ENCODE measurements at regions not wholly inside any gene's neighbourhood (a gene's known extent, or its start where the extent isn't known, plus 50 kb on each side); places are given as distances from the start of the nearest gene placed in this dataset.

GRCh38 chrX:110408949-110409588, 50.4 kb downstream of the RTL9 start:
- DNase-seq = no peak

GRCh38 chrX:110409925-110410324, 51.3 kb downstream of the RTL9 start:
- DNase-seq = no peak

DNA sequence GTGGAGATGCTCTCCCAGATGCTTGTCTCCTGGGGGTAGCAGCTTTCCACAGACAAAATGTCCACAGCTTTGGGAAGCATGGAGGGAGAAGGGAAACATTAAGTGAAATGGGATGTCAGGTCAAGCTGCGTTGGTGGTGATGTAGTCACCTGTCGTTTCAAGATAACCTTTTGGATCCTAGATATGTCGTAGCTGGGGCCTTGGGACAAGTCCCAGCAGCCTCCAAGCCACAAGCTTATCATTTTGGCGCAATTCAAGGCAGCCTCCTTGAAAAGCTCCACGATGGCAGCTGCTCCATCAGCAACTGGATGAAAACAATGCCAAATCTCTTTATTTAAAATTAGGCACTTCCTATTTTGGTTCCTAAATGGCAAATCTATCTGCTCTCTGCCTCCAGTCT, 52.0 kb downstream of the RTL9 start:
- DNase-seq = no peak

DNA sequence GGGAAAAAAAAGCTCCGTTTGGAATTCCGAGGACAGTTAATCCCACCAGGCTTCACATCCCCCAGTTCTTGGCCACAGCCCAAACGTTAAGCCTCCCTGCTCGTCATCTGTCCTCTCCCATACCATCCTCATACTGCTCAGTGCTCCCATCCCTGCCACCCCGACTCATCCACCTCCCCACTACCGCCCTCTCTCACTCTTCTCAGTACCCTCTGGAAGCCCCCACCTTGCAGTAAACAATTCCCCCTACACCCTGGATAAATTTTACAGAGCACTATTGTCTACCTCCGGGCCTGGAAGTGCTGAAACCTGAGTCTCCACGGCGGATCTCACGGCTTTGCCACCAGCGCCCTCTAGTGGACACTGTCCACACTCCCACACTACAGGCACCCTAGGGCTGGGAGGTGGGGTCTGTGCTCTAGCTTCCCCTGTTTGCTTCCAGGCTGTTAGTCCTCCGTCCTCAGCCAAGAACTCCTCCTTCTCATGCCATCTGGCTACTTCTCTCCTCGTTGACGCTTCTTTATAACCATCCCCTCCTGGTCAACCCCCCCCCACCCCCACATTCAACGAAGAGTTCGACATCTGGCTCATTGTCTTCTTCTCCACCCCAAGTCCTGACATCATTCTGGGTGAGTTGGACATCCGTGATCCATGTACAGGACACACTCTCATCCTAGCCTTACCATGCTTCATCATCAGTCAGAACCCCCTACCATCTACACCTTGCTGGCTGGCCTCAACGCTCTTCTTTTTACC, 54.5 kb downstream of the RTL9 start:
- peak; percentile 28 for DNase-seq

DNA sequence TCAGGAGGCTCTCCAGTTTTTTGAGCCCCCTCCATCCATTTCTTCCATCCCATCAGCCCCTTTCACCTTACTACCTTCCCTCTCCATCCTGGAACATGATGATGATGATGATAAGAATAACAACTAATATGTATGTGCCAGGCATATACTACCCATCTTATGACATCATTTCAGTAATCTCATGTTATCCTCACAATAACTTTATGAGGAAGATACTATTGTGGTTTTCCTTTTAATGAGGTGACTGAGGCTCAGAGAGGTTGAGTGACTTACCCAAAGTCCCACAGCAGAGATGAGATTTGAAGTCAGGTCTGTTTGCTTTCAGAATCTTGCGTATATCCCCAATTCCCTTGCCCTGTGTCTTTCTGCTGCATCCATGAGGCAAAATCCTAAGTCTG, 55.1 kb downstream of the RTL9 start:
- DNase-seq = no peak

DNA sequence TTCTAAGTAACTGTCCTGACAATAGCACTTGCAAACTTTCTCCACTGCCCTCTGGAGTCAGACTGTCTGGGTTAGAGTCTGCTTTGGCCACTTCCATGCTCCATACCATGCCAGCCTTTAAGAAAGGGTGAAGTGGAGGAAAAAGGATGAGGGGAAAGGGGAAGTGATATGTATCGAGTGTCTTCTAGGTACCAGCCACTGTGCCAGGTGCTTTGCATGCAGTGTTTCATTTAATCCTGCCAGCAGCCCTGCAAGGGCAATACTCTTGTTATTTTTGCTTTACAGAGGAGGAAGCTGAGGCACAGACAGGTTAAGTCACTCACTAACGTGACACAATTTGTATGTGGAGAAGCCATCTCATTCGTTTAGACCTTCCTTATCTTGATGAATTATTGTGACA, 55.6 kb downstream of the RTL9 start:
- no peak for DNase-seq

GRCh38 chrX:110414679-110415439, 56.2 kb downstream of the RTL9 start:
- DNase-seq = peak; percentile 41

- no peak for DNase-seq
These were observed 57.0 kb downstream of the RTL9 start for GRCh38 chrX:110415440-110416170.

GRCh38 chrX:110417128-110417527, 58.5 kb downstream of the RTL9 start:
- no peak for DNase-seq

DNA sequence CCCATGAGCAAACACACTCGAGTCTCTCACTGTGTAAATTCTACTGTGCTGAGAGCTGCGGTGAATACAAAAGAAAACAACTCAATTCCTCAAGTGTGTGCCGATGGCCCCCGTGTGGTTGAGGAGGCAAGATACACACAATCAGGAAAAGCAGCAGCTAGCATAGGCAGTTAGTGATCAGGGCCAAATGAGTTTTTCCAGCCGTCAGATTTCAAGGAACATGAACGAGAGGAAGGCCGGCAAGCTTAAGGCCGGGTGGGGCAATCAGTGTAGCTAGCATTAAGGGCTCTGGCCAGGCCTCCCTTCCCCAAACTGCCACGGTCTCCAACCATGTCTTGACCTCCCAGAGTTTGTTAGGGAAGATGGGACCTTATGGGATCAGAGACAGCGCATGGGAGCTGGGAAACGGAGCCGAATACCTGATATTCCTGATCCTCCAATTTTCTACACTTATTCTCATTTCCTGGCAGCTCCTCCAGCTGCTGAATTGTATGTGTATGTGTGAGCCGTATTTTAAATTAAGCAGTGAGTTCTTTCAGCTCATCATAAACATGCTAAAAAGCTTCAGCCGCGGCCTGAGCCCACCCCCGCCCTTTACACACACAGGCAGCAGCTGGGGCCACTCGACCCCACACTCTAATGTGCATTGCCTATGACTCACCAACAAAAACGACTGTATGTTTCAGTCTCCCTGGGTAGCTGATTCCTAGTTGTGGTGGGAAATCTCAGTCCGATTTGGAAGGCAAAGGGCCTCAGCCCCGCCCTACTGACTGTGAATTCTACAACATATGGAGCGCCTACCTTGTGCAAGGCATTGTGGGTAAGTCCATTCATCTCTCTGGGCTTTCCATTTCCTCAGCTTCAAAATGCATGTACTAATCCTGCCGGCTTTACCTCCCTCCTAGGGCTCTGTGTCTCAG, 59.9 kb downstream of the RTL9 start:
- no peak for DNase-seq

GRCh38 chrX:110419512-110419911, 60.9 kb downstream of the RTL9 start:
- no peak for DNase-seq

DNA sequence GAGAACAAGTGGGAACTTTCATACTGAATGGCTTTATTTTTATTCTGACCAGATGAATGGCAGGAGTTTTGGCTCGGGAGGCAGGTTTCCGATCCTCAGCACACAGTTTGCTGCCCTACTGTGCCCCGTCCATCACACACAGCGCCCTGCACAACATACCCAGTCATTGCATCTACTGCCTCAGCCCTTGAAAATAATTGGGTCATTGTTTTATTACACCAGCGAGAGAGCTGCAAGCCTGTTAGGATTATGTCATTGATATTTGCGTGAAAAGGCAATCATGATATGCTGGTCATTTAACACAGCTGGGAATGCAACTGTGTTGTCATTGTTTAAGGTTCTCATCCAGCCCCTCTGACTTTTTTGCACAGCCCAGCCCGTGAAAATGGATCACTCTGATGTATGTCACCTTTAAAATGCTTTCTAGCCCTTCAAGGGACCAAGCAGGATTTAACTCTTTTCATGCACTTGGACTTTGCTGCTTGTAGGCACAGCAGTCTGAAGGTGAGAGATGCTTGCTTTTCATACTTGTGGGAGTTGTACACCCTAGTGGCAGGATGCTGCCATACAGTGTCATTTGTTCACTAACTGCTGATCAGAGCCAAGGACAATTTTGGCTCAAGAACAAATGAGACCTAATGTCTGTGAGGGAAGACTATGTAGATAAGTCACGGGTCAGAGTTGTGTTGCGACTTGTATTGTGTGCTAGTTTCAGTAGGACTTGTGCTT, 62.3 kb downstream of the RTL9 start:
- DNase-seq = no peak

GRCh38 chrX:110421500-110422455, 63.1 kb downstream of the RTL9 start:
- no peak for DNase-seq

DNA sequence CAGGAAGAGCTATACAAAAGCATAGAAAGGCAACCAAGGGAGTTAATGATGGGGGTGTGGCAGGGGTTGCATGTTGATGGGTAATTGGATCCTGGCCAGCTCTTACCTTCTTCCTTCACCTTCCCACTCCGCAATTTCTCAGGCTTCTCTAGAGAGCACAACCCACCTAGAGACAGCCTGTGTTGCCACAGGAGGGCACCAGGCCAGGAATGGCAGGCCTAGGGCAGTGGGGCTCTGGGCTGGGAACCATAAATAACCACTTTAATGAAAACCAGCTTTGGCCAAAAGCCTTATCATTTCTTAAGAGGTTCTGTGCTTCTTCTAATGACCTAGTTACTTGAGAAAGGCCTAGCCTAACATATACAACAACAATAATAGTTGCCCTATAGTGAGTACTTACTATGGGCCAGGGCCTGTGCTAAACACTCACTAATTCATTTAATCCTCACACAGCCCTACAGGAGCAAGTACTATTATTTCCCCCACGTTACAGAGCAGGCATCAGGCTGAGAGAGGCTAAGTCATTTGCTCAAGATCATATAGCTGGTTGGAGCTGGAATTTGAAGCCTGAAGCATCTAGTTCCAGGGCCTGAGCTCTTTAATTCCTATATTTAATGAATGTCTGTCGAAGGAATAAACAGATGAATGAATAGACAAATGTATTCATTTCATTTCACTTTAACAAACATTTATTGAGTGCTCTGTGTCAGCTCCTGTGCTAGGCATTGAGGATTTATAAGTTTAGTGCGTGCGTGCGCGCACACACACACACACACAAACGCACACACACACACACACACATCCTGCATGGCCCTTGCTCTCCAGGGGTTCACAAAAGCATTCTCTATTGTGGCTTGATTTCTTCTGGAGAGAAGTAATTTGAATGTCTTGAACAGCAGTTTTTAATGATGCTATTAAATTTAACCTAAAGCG, 66.8 kb downstream of the RTL9 start:
- DNase-seq = no peak

DNA sequence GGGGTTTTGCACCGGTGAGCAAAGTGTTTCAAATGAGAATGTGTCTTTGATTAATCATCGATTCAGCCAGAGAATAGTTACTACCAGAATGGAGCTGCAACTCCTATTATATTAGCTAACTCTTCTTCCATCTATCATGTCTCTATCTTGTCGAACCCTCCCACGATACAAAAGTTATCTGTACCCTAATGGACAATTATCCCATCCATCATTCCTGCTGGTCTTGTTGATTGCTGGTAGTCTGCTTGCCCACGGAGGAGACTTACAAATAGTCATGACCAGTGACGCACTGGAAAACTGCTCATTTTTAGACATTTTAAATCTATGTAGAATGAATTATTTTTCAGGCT, 67.5 kb downstream of the RTL9 start:
- no peak for DNase-seq

DNA sequence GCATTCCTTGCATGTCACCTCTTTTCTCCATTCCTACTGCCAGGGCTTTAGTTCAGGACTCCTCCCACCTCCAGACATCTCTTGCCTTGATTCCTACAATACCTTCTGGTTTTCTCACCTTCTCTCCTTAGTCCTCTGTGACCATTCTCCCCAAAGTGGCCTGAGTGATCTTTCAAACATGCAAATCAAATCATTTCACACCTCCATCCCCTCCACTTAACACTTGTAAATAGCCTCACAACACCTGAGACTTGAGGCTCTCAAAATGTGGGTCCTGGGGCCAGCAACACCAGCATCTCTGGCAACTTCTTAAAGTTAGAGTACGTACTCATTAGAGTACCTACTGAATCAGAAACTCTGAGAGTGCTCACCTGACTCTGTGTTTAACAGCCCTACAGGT, 68.4 kb downstream of the RTL9 start:
- DNase-seq = no peak

DNA sequence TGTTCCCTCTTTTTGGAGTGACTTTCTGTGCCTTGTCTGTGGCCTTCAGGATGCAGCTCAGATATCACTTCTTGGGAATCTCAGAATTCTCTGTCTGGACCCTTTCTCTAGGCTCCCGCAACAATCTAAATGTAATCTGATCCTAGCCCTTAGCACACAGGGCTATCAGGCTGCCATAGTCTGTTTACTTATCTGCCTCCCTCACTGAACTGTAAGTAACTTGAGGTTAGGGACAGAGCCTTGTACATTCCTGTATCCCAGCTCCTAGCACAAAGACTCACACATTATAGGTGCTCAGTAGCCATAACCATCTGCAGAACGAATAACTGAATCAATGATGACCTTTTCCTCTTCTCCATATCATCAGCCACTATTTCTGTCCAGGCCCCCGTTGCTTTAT, 69.5 kb downstream of the RTL9 start:
- DNase-seq = no peak

DNA sequence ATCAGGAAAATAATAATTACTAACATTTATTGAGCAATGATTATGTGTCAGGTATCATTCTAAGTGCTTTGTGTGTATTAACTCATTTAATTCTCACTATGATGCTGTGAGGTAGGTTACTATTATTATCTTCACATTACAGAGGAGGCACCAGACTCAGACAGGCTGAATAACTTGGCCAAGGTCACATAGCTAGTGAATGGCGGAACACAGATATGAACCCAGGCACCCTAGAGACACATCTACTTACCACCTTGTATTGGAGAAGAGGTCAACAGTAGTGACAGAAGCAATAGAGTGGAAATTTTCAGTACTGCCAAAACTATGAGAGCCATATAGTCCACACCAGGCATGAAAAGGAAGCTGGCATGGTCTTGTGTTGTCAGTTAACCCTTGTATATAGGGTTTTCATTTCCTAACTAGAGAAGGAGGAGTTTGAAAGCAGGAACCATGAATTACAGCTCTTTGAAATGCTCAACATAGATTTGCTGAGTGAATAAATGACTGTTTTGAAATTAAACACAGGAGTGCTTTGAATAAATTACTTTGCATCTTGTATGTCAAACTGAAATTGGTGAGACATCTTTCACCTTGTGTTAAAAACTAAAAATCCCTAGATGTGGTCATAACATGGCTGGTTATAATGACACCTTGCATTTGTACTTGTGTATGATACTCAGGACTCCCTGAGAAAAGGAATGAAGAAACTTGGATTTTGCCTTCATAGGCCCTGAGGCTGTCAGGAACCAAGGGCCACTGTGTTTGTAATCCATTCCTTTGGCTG, 71.8 kb downstream of the RTL9 start:
- no peak for DNase-seq
